GM10248 (cell line): ENCODE measurements at regions not wholly inside any gene's neighbourhood (a gene's known extent, or its start where the extent isn't known, plus 50 kb on each side); places are given as distances from the start of the nearest gene placed in this dataset.

Experiments used
- CTCF ChIA-PET: fragments of 300-600 bp; sonication (Branson Sonifier 250); formaldehyde crosslinking; extraction: SDS; loops from one replicate; lab custom pipeline; 2021; ENCODE audit warnings: antibody characterized with exemption; lab: Yijun Ruan, JAX
- POLR2A ChIA-PET: fragments of 350-650 bp; sonication (Branson Sonifier 250); formaldehyde crosslinking; extraction: SDS; loops from one replicate; lab custom pipeline; 2020; ENCODE audit warnings: antibody characterized with exemption; lab: Yijun Ruan, JAX
- DNase-seq: peaks from one replicate; pipeline ENCODE4 v3.0.0; 2012; ENCODE audit errors: extremely low spot score
- CTCF ChIP-seq: IDR thresholded peaks from 2 replicates; pipeline ENCODE4 v1.5.1; 2012; ENCODE audit warnings: mild to moderate bottlenecking, low read depth; ENCODE audit errors: extremely low read depth, missing control alignments, control extremely low read depth

DNA sequence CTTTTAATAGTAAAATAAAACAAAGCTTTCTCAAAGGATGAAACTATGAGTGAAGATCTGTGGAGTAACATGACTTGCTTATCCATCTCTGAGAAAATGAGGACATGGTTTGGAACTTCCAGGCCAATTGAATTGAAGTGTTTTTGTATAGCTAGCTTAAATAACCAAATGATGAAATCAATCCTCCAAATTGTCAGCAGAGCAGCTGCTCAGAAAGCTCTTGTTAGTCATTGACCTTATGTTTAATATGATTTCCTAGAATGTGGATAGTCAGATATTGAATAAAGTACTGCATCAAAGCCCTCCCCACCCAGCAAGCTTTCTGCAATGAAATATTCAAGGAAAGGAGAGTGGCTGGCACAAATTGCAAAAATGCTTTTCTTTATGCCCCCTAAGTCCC, 437.2 kb downstream of the MFSD1 start:
- no peak for DNase-seq
- no peak for TF ChIP-seq CTCF
- POLR2A ChIA-PET: no interaction called here
- CTCF ChIA-PET: interaction anchor here (0.9 to 1.5 kb wide), 5 partner anchors 10 to 50 kb away, joined by 3 to 4 read pairs (median 3); no protein-coding TSS in a partner anchor

- no peak for DNase-seq
- TF ChIP-seq CTCF: no peak
- CTCF ChIA-PET: interaction anchor here (1.7 to 13.1 kb wide), 2 partner anchors 8 to 14 kb away, joined by 4 to 86 read pairs; no protein-coding TSS in a partner anchor
- POLR2A ChIA-PET: no interaction called here
These were observed 443.1 kb downstream of the MFSD1 start for GRCh38 chr3:159244933-159245332.

DNA sequence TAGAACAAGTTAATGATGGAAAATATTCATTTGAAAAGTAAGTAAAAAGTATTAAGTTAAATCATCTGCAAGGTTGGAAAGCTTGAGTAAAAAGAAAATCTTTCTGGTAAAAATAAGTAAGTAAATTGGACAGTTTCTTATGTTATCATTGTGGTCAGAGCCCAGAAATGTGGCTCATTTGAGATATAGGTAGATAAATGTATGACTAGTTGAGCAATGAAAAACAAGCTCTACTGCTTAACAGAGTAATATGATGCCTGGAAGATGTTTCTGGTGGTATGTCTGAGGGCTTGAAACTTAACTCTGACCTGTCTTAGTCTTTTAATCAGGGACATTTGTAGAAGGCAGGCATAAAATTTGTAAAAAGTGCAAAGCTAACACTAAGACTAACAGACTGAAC, 444.0 kb downstream of the MFSD1 start:
- TF ChIP-seq CTCF: no peak
- ChIA-PET POLR2A (no interaction called here), CTCF (interaction anchor here (1.3 to 13.1 kb wide), 2 partner anchors 13 to 444 kb away, joined by 3 to 86 read pairs; partner anchors contain the start of gene MFSD1)
- DNase-seq: no peak

DNA sequence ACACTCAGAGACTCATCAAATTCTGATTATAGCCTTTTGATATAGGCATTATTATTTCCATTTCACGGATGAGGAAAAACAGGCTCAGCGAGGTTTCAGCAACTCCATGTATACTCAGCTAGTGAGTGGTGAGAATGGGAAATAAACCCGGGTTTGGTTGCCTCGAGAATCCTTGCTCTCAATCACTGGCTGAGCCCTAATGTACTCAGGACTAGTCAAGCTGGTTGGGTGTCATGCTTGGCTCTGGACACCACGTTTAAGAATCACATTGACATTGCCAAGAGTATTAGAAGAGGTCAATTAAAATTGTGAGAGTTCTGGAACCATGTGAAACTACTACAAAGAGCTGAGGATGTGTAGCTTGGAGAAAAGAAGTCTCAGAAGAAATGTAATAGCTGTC, 444.5 kb downstream of the MFSD1 start:
- CTCF ChIA-PET: interaction anchor here (1.3 to 13.1 kb wide), 3 partner anchors 13 to 658 kb away, joined by 3 to 86 read pairs (median 3); partner anchors contain the start of gene MFSD1
- TF ChIP-seq CTCF: no peak
- no peak for DNase-seq
- POLR2A ChIA-PET: no interaction called here

DNA sequence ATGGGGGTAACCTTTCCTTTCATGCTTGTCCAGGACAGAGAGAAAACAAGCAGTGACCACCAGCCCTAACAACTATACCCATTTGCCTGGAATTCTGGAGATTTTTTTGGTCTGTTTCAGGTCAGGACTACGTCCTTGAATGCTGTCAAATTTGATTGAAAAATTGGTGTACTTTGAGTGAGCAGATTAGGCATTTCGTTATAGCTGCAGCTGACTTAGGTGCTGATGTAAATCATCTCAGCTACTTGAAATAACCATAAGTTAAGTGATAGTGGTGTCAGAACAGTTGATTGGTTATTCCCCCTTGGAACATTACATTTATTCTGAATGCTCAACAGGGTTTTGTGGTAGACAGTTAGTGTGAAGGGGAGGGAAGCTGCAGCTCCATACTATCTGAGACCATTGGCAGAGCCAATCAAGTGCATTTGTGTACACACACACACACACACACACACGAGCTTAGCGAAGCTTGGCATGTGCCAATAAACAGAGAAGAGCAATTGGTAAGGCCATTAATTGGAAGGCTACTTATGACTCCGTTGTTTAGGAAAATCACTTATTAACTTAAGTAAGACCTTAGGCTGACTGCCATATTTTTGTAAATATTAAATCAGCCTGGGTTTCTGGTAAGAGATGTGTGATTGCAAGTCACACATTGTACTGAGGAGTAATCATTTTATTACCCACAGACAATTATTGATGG, 447.8 kb downstream of the MFSD1 start:
- TF ChIP-seq CTCF: no peak
- no peak for DNase-seq
- CTCF ChIA-PET: interaction anchor here (0.7 to 13.1 kb wide), 4 partner anchors 10 to 1644 kb away, joined by 3 to 86 read pairs (median 3); no protein-coding TSS in a partner anchor
- POLR2A ChIA-PET: no interaction called here

DNA sequence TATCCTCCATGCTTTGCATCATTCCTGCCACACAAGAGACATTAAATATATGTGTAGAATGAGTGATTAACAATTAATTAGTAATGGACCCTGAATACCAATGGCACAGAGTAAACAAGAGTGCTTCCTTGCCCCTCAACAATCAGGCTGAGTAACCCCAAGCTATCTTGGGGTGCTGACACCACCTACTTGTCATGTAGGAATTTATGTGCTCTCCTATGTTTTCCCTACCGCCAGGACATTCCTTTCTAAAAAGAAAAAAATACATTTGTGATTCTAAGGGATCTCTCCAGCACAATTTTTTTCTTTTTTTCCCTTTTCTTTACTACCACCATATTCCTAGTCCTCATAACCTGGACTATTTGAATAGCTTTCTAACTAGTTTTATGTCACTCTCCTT, 449.1 kb downstream of the MFSD1 start:
- ChIA-PET CTCF (interaction anchor here (1.0 to 13.1 kb wide), 5 partner anchors 8 to 1225 kb away, joined by 3 to 86 read pairs (median 6); no protein-coding TSS in a partner anchor), POLR2A (no interaction called here)
- TF ChIP-seq CTCF: no peak
- DNase-seq: no peak
